ENCODE measurements at regions not wholly inside any gene's neighbourhood (a gene's known extent, or its start where the extent isn't known, plus 50 kb on each side); places are given as distances from the start of the nearest gene placed in this dataset.
"Not testable (repeated sequence)": the region's sequence is repeated elsewhere in the genome, so short reads cannot be mapped to it uniquely, and the experiment has no call there.

- FAIRE-seq: no peak
Observed at GRCh38 chr2:161032635-161033034, 127.6 kb upstream of the TANK start.

GRCh38 chr2:161033059-161033660 lies 127.1 kb upstream of the TANK start:
- FAIRE-seq: no peak

- FAIRE-seq: no peak
Observed at GRCh38 chr2:161036926-161037325, 123.3 kb upstream of the TANK start.

GRCh38 chr2:161039071-161039470 lies 121.2 kb upstream of the TANK start:
- FAIRE-seq: no peak

- no peak for FAIRE-seq
Observed at GRCh38 chr2:161041356-161041755, 118.9 kb upstream of the TANK start.

- no peak for FAIRE-seq
Observed at GRCh38 chr2:161042990-161043625, 117.1 kb upstream of the TANK start.

GRCh38 chr2:161044095-161044865 lies 115.9 kb upstream of the TANK start:
- no peak for FAIRE-seq

GRCh38 chr2:161044921-161045320 lies 115.3 kb upstream of the TANK start:
- FAIRE-seq: no peak

- no peak for FAIRE-seq
Observed at GRCh38 chr2:161045726-161046125, 114.5 kb upstream of the TANK start.

GRCh38 chr2:161046876-161047275 lies 113.4 kb upstream of the TANK start:
- no peak for FAIRE-seq

GRCh38 chr2:161048317-161048716 lies 111.9 kb upstream of the TANK start:
- FAIRE-seq: no peak

GRCh38 chr2:161049559-161049958 lies 110.7 kb upstream of the TANK start:
- no peak for FAIRE-seq

GRCh38 chr2:161052214-161052613 lies 108.0 kb upstream of the TANK start:
- FAIRE-seq: no peak

- no peak for FAIRE-seq
Observed at GRCh38 chr2:161055289-161055688, 104.9 kb upstream of the TANK start.

GRCh38 chr2:161059388-161059787 lies 100.8 kb upstream of the TANK start:
- FAIRE-seq: no peak

- FAIRE-seq: no peak
Observed at GRCh38 chr2:161061786-161062185, 98.4 kb upstream of the TANK start.

GRCh38 chr2:161063157-161063945 lies 96.9 kb upstream of the TANK start:
- FAIRE-seq: no peak

- no peak for FAIRE-seq
Observed at GRCh38 chr2:161063946-161064306, 96.3 kb upstream of the TANK start.

- FAIRE-seq: no peak
Observed at GRCh38 chr2:161067846-161068350, 92.3 kb upstream of the TANK start.

GRCh38 chr2:161068670-161069069 lies 91.6 kb upstream of the TANK start:
- FAIRE-seq: no peak

GRCh38 chr2:161070693-161071479 lies 89.3 kb upstream of the TANK start:
- no peak for FAIRE-seq

- not testable (repeated sequence) for FAIRE-seq
Observed at GRCh38 chr2:161072436-161072835, 87.8 kb upstream of the TANK start.

Measured in colon (tissue), 2 donors.